HepG2 (cell line): ENCODE measurements at regions not wholly inside any gene's neighbourhood (a gene's known extent, or its start where the extent isn't known, plus 50 kb on each side); places are given as distances from the start of the nearest gene placed in this dataset.

Experiments used
- ATAC-seq: fragments of 200-7000 bp; cut with Tn5 transposase; 3 replicates; pipeline ENCODE4 v1.9.1; 2020; ENCODE audit warnings: mild to moderate bottlenecking, moderate library complexity
- BruUV-seq: library from RNA; stranded (reverse); fragments of 400-500 nt; replicated peaks from 2 replicates; lab custom pipeline; 2021; lab: Mats Ljungman, UMichigan
- CTCF ChIA-PET: fragments of 300-600 bp; formaldehyde crosslinking; extraction: SDS; loops from one replicate; lab custom pipeline; 2021; ENCODE audit warnings: low total read pairs, inconsistent platforms, low intra/inter-chr PET ratio; lab: Yijun Ruan, JAX
- POLR2A ChIA-PET: fragments of 350-600 bp; sonication (Branson Sonifier 250); formaldehyde crosslinking; loops from one replicate; lab custom pipeline; 2020; ENCODE audit warnings: antibody characterized with exemption, inconsistent platforms; lab: Yijun Ruan, JAX
- DNase-seq: peaks from one replicate; pipeline ENCODE4 v3.0.0-alpha.2; 2015; ENCODE audit warnings: low spot score
- FAIRE-seq: peaks from 3 replicates; lab custom pipeline; 2011; peaks lifted over from hg19 to GRCh38; lab: Jason Lieb, UNC
- H2AFZ ChIP-seq: one replicate; pipeline ENCODE4 v1.6.1; 2011; ENCODE audit warnings: low read length, inconsistent platforms
- H3K27ac ChIP-seq: fragments of 300-600 bp; 3 replicates; pipeline ENCODE4 v1.8.0; 2011; ENCODE audit warnings: mixed run types, mild to moderate bottlenecking, mixed read lengths, low read length, inconsistent platforms; ENCODE audit not compliant: insufficient read depth; ENCODE audit errors: extremely low read length
- H3K27me3 ChIP-seq, 2 experiments: fragments of 200-600 bp in 1 of 2; 2 replicates in 1 of 2; 3 replicates in 1 of 2; pipeline versions ENCODE4 v1.6.0 to v1.8.0; 2011; ENCODE audit warnings: low read length in 2 of 2, mild to moderate bottlenecking in 2 of 2, moderate library complexity in 2 of 2, inconsistent platforms in 1 of 2; ENCODE audit not compliant: insufficient read depth in 2 of 2, control insufficient read depth in 1 of 2
- H3K36me3 ChIP-seq, 2 experiments: fragments of 200-600 bp in 1 of 2; replicated peaks in 1 of 2; 2 replicates in 1 of 2; 3 replicates in 1 of 2; pipeline versions ENCODE4 v1.5.1 to v1.8.0; 2011; ENCODE audit warnings: low read length in 2 of 2, inconsistent platforms in 1 of 2; ENCODE audit not compliant: insufficient read depth in 2 of 2, control insufficient read depth in 1 of 2
- H3K4me1 ChIP-seq: 2 replicates; pipeline ENCODE4 v1.5.1; 2012; ENCODE audit warnings: low read length, inconsistent platforms; ENCODE audit not compliant: insufficient read depth
- H3K4me2 ChIP-seq: 2 replicates; pipeline ENCODE4 v1.6.0; 2011; ENCODE audit warnings: low read depth, low read length, inconsistent platforms
- H3K4me3 ChIP-seq, 3 experiments: fragments of 200-600 bp in 1 of 3; sonication (generic), shearing (Covaris generic) in 1 of 3; replicated peaks in 1 of 3; 2 replicates each; pipeline ENCODE4 v1.5.1; 2011 to 2016; ENCODE audit warnings: low read length in 3 of 3, inconsistent platforms in 2 of 3, low read depth in 2 of 3, mild to moderate bottlenecking in 2 of 3, control low read depth in 1 of 3, mixed read lengths in 1 of 3; ENCODE audit not compliant: insufficient read depth in 1 of 3
- H3K79me2 ChIP-seq: one replicate; pipeline ENCODE4 v1.6.1; 2011; ENCODE audit warnings: low read length, inconsistent platforms; ENCODE audit not compliant: insufficient read depth
- H3K9ac ChIP-seq: 2 replicates; pipeline ENCODE4 v1.6.0; 2011; ENCODE audit warnings: mild to moderate bottlenecking, low read depth, low read length, inconsistent platforms; ENCODE audit not compliant: insufficient read depth
- H3K9me3 ChIP-seq: 2 replicates; pipeline ENCODE4 v1.5.1; 2012; ENCODE audit warnings: mild to moderate bottlenecking, low read length
- H4K20me1 ChIP-seq: 2 replicates; pipeline ENCODE4 v1.6.0; 2011; ENCODE audit warnings: inconsistent platforms, mild to moderate bottlenecking, low read length, moderate library complexity; ENCODE audit not compliant: insufficient read depth
- BCL6 ChIP-seq: IDR thresholded peaks from 2 replicates; pipeline ENCODE4 v1.6.1; 2016; ENCODE audit warnings: missing genetic modification reagents, missing compliant biosample characterization
- DNMT3B ChIP-seq: conservative IDR thresholded peaks from 2 replicates; pipeline ENCODE4 v1.6.1; 2016; ENCODE audit warnings: missing biosample characterization, control low read depth
- HOXD1 ChIP-seq: sonication (generic); formaldehyde crosslinking; IDR thresholded peaks from 2 replicates; pipeline ENCODE4 v1.5.0; 2020; ENCODE audit warnings: missing genetic modification reagents
- KDM3A ChIP-seq: IDR thresholded peaks from 2 replicates; pipeline ENCODE4 v1.6.1; 2018; ENCODE audit warnings: low read depth, missing compliant biosample characterization
- KLF11 ChIP-seq: IDR thresholded peaks from 2 replicates; pipeline ENCODE4 v1.6.1; 2016; ENCODE audit warnings: missing compliant biosample characterization
- KLF6 ChIP-seq: IDR thresholded peaks from 2 replicates; pipeline ENCODE4 v1.8.0; 2016; ENCODE audit warnings: missing biosample characterization, missing genetic modification reagents
- LCORL ChIP-seq, 2 experiments: fragments of 450-650 bp in 1 of 2; sonication (generic) in 1 of 2; formaldehyde crosslinking in 1 of 2; IDR thresholded peaks; 2 replicates each; pipeline versions ENCODE4 v1.5.0 to v1.6.1; 2017 to 2020; ENCODE audit warnings: antibody characterized with exemption in 1 of 2, missing genetic modification reagents in 1 of 2
- NR2F1 ChIP-seq, 2 experiments: fragments of 450-650 bp in 1 of 2; formaldehyde crosslinking in 1 of 2; IDR thresholded peaks; 2 replicates each; pipeline versions ENCODE4 v1.5.0 to v1.6.1; 2016 to 2020; ENCODE audit warnings: mild to moderate bottlenecking in 1 of 2, missing compliant biosample characterization in 1 of 2, missing genetic modification reagents in 1 of 2, moderate library complexity in 1 of 2
- PCBP1 ChIP-seq: fragments of 200-400 bp; formaldehyde crosslinking; IDR thresholded peaks from 2 replicates; pipeline ENCODE4 v1.6.1; 2017; ENCODE audit warnings: mild to moderate bottlenecking, low read depth, low read length, borderline replicate concordance
- RARA ChIP-seq: IDR thresholded peaks from 2 replicates; pipeline ENCODE4 v1.6.1; 2016; ENCODE audit warnings: missing genetic modification reagents, missing compliant biosample characterization
- ZNF296 ChIP-seq: sonication (generic); formaldehyde crosslinking; conservative IDR thresholded peaks from 2 replicates; pipeline ENCODE4 v1.5.0; 2020; ENCODE audit warnings: mild to moderate bottlenecking, missing genetic modification reagents
- ZNF552 ChIP-seq: sonication (generic); formaldehyde crosslinking; IDR thresholded peaks from 2 replicates; pipeline ENCODE4 v1.9.0; 2022; ENCODE audit warnings: missing genetic modification reagents, mild to moderate bottlenecking, borderline replicate concordance
- ZNF629 ChIP-seq: sonication (generic); formaldehyde crosslinking; conservative IDR thresholded peaks from 2 replicates; pipeline ENCODE4 v1.5.0; 2020; ENCODE audit warnings: missing genetic modification reagents
- WGBS: methylation state at CpG from one replicate; pipeline ENCODE4 v1.1.6; 2017; ENCODE audit warnings: low lambda C conversion rate; 5-methylcytosine and 5-hydroxymethylcytosine counted together
- in situ Hi-C: cut with HindIII; loops from 2 replicates; pipeline ENCODE4 v1.10.0; 2017; ENCODE audit warnings: low pct_unique_long_range_greater_than_20kb; ENCODE audit not compliant: extremely low pct_ligation_motif_present
- intact Hi-C: fragments of 100-400 bp; cut with micrococcal nuclease; formaldehyde crosslinking; loops from one replicate; pipeline ENCODE4 v1.10.0; 2022; ENCODE audit not compliant: unreplicated experiment
- TF ChIP-seq, protein P1 (sequence below): sonication (generic); formaldehyde crosslinking; IDR thresholded peaks from 2 replicates; pipeline ENCODE4 v1.8.0; 2022; ENCODE audit warnings: mild to moderate bottlenecking, missing genetic modification reagents, borderline replicate concordance
- TF ChIP-seq, protein P2 (sequence below): sonication (generic); formaldehyde crosslinking; IDR thresholded peaks from 2 replicates; pipeline ENCODE4 v1.8.0; 2022; ENCODE audit warnings: missing genetic modification reagents, mild to moderate bottlenecking, borderline replicate concordance
- TF ChIP-seq, protein P3 (sequence below): sonication (generic); formaldehyde crosslinking; IDR thresholded peaks from 2 replicates; pipeline ENCODE4 v1.5.1; 2020; ENCODE audit warnings: missing genetic modification reagents, mild to moderate bottlenecking, borderline replicate concordance
- TF ChIP-seq, protein P4 (sequence below), 2 experiments: fragments of 450-650 bp in 1 of 2; sonication (generic) in 1 of 2; formaldehyde crosslinking; IDR thresholded peaks; 2 replicates each; pipeline versions ENCODE4 v1.5.0 to v1.8.0; 2020 to 2022; ENCODE audit warnings: mild to moderate bottlenecking in 1 of 2, missing genetic modification reagents in 1 of 2
- TF ChIP-seq, protein P5 (sequence below): sonication (generic); formaldehyde crosslinking; IDR thresholded peaks from 2 replicates; pipeline ENCODE4 v1.5.0; 2020; ENCODE audit warnings: mild to moderate bottlenecking, missing genetic modification reagents

DNA sequence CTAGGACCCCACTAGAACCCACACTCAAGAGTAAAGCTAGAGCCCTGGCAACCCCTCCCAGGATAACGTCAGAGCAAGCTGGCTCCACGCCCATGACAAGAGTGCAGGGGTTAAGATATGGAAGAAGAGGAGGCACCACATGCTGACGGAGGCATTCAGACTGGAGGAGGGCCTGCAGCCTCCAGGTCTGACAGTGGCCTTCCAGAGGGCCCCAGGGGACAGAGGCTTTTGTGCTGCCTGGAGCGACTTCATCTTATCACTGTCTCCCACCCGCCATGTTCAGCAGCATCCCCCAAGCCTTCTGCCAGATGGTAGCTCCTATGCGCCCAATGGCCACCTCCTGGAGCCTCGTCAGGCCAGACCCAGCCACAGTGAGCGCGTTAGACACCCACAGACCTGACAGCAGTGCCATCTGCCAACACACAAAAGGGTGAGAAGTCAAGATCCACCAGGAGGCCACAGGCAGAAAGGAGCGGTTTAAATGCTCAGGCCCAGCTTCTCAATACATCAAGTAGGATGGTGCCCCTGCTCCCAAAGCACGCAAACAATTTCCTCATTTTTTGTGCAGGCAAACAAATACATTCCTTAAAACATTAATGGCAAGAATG is 65.8 kb downstream of the C5orf15 start:
- no peaks in the 10 kb centered on the region for H3K36me3 ChIP-seq
- no peaks in the 10 kb centered on the region for H3K4me1 ChIP-seq
- POLR2A ChIA-PET = no interaction called here
- in situ Hi-C loops (no loop called here), intact Hi-C loops (no loop called here)
- 37% methylated on average over 7 of the region's 11 CpGs for WGBS
- CTCF ChIA-PET = no interaction called here
- H2AFZ ChIP-seq = no peak overlapping the region
- no peaks in the 10 kb centered on the region for H3K9me3 ChIP-seq
- no peak overlapping the region for H3K4me3 ChIP-seq
- FAIRE-seq = no peak
- no peak overlapping the region for H3K4me2 ChIP-seq
- no peaks in the 10 kb centered on the region for H4K20me1 ChIP-seq
- no peak overlapping the region for H3K27ac ChIP-seq
- no peak for ATAC-seq
- no peak for DNase-seq
- BruUV-seq = no TSS peak
- H3K9ac ChIP-seq = no peak overlapping the region
- H3K27me3 ChIP-seq = peaks cover 1 to 14% of the 10 kb centered on the region in 2 experiments; a peak in 3 of 5 replicates
- no peaks in the 10 kb centered on the region for H3K79me2 ChIP-seq
- TF ChIP-seq BCL6 (CRISPR knock-in tag) = no peak
- TF ChIP-seq ZNF552 (CRISPR knock-in tag) = no peak
- TF ChIP-seq, protein P1, sequence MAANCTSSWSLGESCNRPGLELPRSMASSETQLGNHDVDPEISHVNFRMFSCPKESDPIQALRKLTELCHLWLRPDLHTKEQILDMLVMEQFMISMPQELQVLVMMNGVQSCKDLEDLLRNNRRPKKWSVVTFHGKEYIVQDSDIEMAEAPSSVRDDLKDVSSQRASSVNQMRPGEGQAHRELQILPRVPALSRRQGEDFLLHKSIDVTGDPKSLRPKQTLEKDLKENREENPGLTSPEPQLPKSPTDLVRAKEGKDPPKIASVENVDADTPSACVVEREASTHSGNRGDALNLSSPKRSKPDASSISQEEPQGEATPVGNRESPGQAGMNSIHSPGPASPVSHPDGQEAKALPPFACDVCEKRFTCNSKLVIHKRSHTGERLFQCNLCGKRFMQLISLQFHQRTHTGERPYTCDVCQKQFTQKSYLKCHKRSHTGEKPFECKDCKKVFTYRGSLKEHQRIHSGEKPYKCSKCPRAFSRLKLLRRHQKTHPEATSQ (CRISPR knock-in tag) = no peak
- no peak for TF ChIP-seq DNMT3B
- TF ChIP-seq KLF11 (CRISPR knock-in tag) = no peak
- no peak for TF ChIP-seq HOXD1 (CRISPR knock-in tag)
- no peak for TF ChIP-seq ZNF629
- TF ChIP-seq, protein P2, sequence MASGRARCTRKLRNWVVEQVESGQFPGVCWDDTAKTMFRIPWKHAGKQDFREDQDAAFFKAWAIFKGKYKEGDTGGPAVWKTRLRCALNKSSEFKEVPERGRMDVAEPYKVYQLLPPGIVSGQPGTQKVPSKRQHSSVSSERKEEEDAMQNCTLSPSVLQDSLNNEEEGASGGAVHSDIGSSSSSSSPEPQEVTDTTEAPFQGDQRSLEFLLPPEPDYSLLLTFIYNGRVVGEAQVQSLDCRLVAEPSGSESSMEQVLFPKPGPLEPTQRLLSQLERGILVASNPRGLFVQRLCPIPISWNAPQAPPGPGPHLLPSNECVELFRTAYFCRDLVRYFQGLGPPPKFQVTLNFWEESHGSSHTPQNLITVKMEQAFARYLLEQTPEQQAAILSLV (CRISPR knock-in tag) = no peak
- TF ChIP-seq, protein P3, sequence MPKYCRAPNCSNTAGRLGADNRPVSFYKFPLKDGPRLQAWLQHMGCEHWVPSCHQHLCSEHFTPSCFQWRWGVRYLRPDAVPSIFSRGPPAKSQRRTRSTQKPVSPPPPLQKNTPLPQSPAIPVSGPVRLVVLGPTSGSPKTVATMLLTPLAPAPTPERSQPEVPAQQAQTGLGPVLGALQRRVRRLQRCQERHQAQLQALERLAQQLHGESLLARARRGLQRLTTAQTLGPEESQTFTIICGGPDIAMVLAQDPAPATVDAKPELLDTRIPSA = no peak
- TF ChIP-seq ZNF296 (CRISPR knock-in tag) = no peak
- no peak for TF ChIP-seq PCBP1
- no peak for TF ChIP-seq LCORL (IDR thresholded peaks at IDR 0.05)
- TF ChIP-seq LCORL (CRISPR knock-in tag; IDR thresholded peaks at IDR 0.05) = no peak
- TF ChIP-seq KDM3A (CRISPR knock-in tag) = no peak
- no peak for TF ChIP-seq RARA
- no peak for TF ChIP-seq KLF6 (CRISPR knock-in tag)
- no peak for TF ChIP-seq NR2F1 (CRISPR knock-in tag; IDR thresholded peaks at IDR 0.05)
- TF ChIP-seq, protein P4, sequence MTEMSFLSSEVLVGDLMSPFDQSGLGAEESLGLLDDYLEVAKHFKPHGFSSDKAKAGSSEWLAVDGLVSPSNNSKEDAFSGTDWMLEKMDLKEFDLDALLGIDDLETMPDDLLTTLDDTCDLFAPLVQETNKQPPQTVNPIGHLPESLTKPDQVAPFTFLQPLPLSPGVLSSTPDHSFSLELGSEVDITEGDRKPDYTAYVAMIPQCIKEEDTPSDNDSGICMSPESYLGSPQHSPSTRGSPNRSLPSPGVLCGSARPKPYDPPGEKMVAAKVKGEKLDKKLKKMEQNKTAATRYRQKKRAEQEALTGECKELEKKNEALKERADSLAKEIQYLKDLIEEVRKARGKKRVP (CRISPR knock-in tag; IDR thresholded peaks at IDR 0.05) = no peak
- TF ChIP-seq, protein P5, sequence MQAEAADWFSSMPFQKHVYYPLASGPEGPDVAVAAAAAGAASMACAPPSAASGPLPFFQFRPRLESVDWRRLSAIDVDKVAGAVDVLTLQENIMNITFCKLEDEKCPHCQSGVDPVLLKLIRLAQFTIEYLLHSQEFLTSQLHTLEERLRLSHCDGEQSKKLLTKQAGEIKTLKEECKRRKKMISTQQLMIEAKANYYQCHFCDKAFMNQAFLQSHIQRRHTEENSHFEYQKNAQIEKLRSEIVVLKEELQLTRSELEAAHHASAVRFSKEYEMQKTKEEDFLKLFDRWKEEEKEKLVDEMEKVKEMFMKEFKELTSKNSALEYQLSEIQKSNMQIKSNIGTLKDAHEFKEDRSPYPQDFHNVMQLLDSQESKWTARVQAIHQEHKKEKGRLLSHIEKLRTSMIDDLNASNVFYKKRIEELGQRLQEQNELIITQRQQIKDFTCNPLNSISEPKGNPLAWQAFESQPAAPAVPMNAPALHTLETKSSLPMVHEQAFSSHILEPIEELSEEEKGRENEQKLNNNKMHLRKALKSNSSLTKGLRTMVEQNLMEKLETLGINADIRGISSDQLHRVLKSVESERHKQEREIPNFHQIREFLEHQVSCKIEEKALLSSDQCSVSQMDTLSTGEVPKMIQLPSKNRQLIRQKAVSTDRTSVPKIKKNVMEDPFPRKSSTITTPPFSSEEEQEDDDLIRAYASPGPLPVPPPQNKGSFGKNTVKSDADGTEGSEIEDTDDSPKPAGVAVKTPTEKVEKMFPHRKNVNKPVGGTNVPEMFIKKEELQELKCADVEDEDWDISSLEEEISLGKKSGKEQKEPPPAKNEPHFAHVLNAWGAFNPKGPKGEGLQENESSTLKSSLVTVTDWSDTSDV (CRISPR knock-in tag) = no peak
